OCI-LY7 (cell line): ENCODE measurements at regions not wholly inside any gene's neighbourhood (a gene's known extent, or its start where the extent isn't known, plus 50 kb on each side); places are given as distances from the start of the nearest gene placed in this dataset.

Source experiments
- CTCF ChIP-seq: fragments of 200-600 bp; sonication (generic); conservative IDR thresholded peaks from 2 replicates; pipeline ENCODE4 v1.5.1; 2014; ENCODE audit warnings: mild to moderate bottlenecking, antibody characterized with exemption, low read length, moderate library complexity, mixed read lengths
- EZH2phosphoT487 ChIP-seq: fragments of 200-600 bp; sonication (generic); IDR thresholded peaks from 2 replicates; pipeline ENCODE4 v1.6.1; 2018; ENCODE audit warnings: low read depth, borderline replicate concordance, mild to moderate bottlenecking, mixed run types, antibody characterized with exemption, low read length, moderate library complexity, mixed read lengths

- TF ChIP-seq CTCF: no peak
- no peak for TF ChIP-seq EZH2phosphoT487
Observed at GRCh38 chr16:81168406-81168805, 70.1 kb upstream of the BCO1 start.
